ENCODE measurements at regions not wholly inside any gene's neighbourhood (a gene's known extent, or its start where the extent isn't known, plus 50 kb on each side); places are given as distances from the start of the nearest gene placed in this dataset.
"Not testable (repeated sequence)": the region's sequence is repeated elsewhere in the genome, so short reads cannot be mapped to it uniquely, and the experiment has no call there.

DNA sequence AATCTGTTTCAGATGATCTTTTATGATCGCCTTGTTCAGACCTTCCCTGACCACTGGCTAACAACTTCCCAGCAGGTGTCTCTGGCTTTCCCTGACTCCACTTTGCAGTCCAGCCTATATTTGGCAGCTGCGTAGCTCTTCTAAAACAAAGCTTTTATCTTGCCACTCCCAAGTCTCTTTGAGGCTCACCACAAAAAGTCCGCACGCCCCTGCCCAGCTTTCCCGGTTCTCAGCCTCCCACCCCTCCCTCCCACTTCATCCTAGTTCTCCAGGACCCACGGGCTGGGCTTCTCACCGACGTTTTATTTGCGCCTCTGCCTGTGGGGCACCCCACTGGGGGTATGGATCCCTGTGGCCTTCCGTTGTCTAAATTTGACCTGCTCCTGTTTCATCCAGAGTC lies 58.9 kb upstream of the USP6NL start:
- 60 to 68% methylated on average over 10 of the region's 10 CpGs for WGBS, 2 donors (ENCODE audit: low coverage in 1 of 2)
- TF ChIP-seq EP300 (IDR thresholded peaks at IDR 0.05; ENCODE audit: low read depth) (no peak), POLR2AphosphoS5 (IDR thresholded peaks at IDR 0.05) (no peak), CTCF (IDR thresholded peaks at IDR 0.05) (no peak), POLR2A (IDR thresholded peaks at IDR 0.05) (no peak)
- H3K4me3 ChIP-seq: no peak overlapping the region
- H3K4me1 ChIP-seq: no peaks in the 10 kb centered on the region
- in situ Hi-C loops (cut with MboI; ENCODE audit: low pct_ligation_motif_present in 1 of 4, low pct_unique_long_range_greater_than_20kb in 1 of 4, low sequenced_read_pairs in 3 of 4): no loop called here
- intact Hi-C loops (cut with DNase I; ENCODE audit: low total_unique reads): no loop called here
- H3K27ac ChIP-seq: no peak overlapping the region
- no peak for DNase-seq
- no peaks in the 10 kb centered on the region for H3K9me3 ChIP-seq
- no peaks in the 10 kb centered on the region for H3K36me3 ChIP-seq
- H3K27me3 ChIP-seq: no peaks in the 10 kb centered on the region

GRCh38 chr10:11668847-11669610 lies 57.6 kb upstream of the USP6NL start:
- WGBS, 2 donors (ENCODE audit: low coverage in 1 of 2): 75 to 77% methylated on average over 1 to 9 of the region's 9 CpGs
- TF ChIP-seq EP300 (IDR thresholded peaks at IDR 0.05; ENCODE audit: low read depth) (no peak), CTCF (IDR thresholded peaks at IDR 0.05) (no peak), POLR2AphosphoS5 (IDR thresholded peaks at IDR 0.05) (no peak), POLR2A (IDR thresholded peaks at IDR 0.05) (no peak)
- H3K9me3 ChIP-seq: no peaks in the 10 kb centered on the region
- H3K27ac ChIP-seq: no peak overlapping the region
- no peaks in the 10 kb centered on the region for H3K36me3 ChIP-seq
- no peaks in the 10 kb centered on the region for H3K27me3 ChIP-seq
- intact Hi-C loops (cut with DNase I; ENCODE audit: low total_unique reads) (no loop called here), in situ Hi-C loops (cut with MboI; ENCODE audit: low pct_ligation_motif_present in 1 of 4, low pct_unique_long_range_greater_than_20kb in 1 of 4, low sequenced_read_pairs in 3 of 4) (no loop called here)
- DNase-seq: no peak
- H3K4me1 ChIP-seq: no peaks in the 10 kb centered on the region
- no peak overlapping the region for H3K4me3 ChIP-seq

- no peak overlapping the region for H3K27ac ChIP-seq
- H3K27me3 ChIP-seq: no peaks in the 10 kb centered on the region
- in situ Hi-C loops (cut with MboI; ENCODE audit: low pct_ligation_motif_present in 1 of 4, low pct_unique_long_range_greater_than_20kb in 1 of 4, low sequenced_read_pairs in 3 of 4) (no loop called here), intact Hi-C loops (cut with DNase I; ENCODE audit: low total_unique reads) (no loop called here)
- TF ChIP-seq CTCF (IDR thresholded peaks at IDR 0.05): no peak
- TF ChIP-seq POLR2AphosphoS5 (IDR thresholded peaks at IDR 0.05): no peak
- TF ChIP-seq POLR2A (IDR thresholded peaks at IDR 0.05): no peak
- no peak for TF ChIP-seq EP300 (IDR thresholded peaks at IDR 0.05; ENCODE audit: low read depth)
- no peaks in the 10 kb centered on the region for H3K36me3 ChIP-seq
- no peaks in the 10 kb centered on the region for H3K4me1 ChIP-seq
- no peaks in the 10 kb centered on the region for H3K9me3 ChIP-seq
- no peak overlapping the region for H3K4me3 ChIP-seq
- WGBS, 2 donors (ENCODE audit: low coverage in 1 of 2): 71 to 91% methylated on average over 3 to 4 of the region's 4 CpGs
- no peak for DNase-seq
These were observed 56.3 kb upstream of the USP6NL start for GRCh38 chr10:11667756-11668155.

- H3K4me1 ChIP-seq: no peaks in the 10 kb centered on the region
- 79 to 81% methylated on average over 9 to 13 of the region's 13 CpGs for WGBS, 2 donors (ENCODE audit: low coverage in 1 of 2)
- H3K4me3 ChIP-seq: no peak overlapping the region
- intact Hi-C loops (cut with DNase I; ENCODE audit: low total_unique reads): no loop called here
- peak; percentile 75 for DNase-seq
- TF ChIP-seq POLR2AphosphoS5 (IDR thresholded peaks at IDR 0.05) (peak; percentile 41 to 53 (median 45)), POLR2A (IDR thresholded peaks at IDR 0.05) (no peak), CTCF (IDR thresholded peaks at IDR 0.05) (no peak), EP300 (IDR thresholded peaks at IDR 0.05; ENCODE audit: low read depth) (no peak)
- H3K36me3 ChIP-seq: no peaks in the 10 kb centered on the region
- peak overlapping the region; percentile 21 to 58 (median 26) for H3K27ac ChIP-seq
- no peaks in the 10 kb centered on the region for H3K9me3 ChIP-seq
- in situ Hi-C loops (cut with MboI; ENCODE audit: low pct_ligation_motif_present in 1 of 4, low pct_unique_long_range_greater_than_20kb in 1 of 4, low sequenced_read_pairs in 3 of 4): no loop called here
- no peaks in the 10 kb centered on the region for H3K27me3 ChIP-seq
These were observed 52.5 kb upstream of the USP6NL start for GRCh38 chr10:11663763-11664555.

DNA sequence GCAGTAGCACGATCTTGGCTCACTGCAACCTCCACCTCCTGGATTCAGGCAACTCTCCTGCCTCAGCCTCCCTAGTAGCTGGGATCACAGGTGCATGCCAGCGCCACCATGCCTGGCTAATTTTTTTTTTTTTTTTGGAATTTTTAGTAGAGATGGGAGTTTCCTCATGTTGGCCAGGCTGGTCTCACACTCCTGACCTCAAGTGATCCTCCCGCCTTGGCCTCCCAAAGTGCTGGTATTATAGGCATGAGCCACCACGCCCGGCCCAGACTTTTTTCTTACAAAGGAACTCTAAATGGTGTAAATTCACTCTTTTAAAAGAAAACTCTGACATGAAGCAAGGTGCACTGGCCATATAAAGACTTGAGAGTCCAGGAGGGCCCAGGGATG lies 51.7 kb upstream of the USP6NL start:
- DNase-seq; in situ Hi-C loops (cut with MboI; ENCODE audit: low pct_ligation_motif_present in 1 of 4, low pct_unique_long_range_greater_than_20kb in 1 of 4, low sequenced_read_pairs in 3 of 4); H3K4me1 ChIP-seq; intact Hi-C loops (cut with DNase I; ENCODE audit: low total_unique reads); H3K36me3 ChIP-seq; H3K27ac ChIP-seq; H3K9me3 ChIP-seq; H3K4me3 ChIP-seq; H3K27me3 ChIP-seq: not testable (repeated sequence)
- WGBS, 2 donors (ENCODE audit: low coverage in 1 of 2): 98 to 100% methylated on average over 1 to 5 of the region's 5 CpGs

All from transverse colon (tissue), 4 donors.